NCI-H226 (cell line): ENCODE measurements at regions not wholly inside any gene's neighbourhood (a gene's known extent, or its start where the extent isn't known, plus 50 kb on each side); places are given as distances from the start of the nearest gene placed in this dataset.
"Not testable (repeated sequence)": the region's sequence is repeated elsewhere in the genome, so short reads cannot be mapped to it uniquely, and the experiment has no call there.

Experiments
- DNase-seq: peaks from one replicate; pipeline ENCODE4 v3.0.0-alpha.2; 2015

DNA sequence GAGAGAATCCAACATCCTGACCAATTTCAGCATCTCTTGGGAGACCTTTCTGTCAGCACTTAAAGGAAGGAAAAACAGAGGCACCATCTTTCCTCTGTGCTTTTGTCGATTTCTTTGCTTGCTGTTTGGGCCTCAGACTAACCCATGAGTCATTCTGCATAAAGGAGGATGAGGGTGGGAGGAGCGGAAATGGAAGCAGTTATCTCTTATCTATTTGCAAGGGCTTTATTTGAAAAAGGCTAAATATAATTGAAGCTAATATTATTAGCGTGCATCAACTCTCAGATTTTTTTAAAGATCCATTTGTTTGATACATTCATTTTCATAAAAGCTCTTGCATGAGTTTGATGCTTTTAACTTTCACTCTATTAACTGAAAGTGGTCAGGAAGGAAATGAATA, 72.9 kb downstream of the ZNF622 start:
- peak; percentile 37 for DNase-seq

DNA sequence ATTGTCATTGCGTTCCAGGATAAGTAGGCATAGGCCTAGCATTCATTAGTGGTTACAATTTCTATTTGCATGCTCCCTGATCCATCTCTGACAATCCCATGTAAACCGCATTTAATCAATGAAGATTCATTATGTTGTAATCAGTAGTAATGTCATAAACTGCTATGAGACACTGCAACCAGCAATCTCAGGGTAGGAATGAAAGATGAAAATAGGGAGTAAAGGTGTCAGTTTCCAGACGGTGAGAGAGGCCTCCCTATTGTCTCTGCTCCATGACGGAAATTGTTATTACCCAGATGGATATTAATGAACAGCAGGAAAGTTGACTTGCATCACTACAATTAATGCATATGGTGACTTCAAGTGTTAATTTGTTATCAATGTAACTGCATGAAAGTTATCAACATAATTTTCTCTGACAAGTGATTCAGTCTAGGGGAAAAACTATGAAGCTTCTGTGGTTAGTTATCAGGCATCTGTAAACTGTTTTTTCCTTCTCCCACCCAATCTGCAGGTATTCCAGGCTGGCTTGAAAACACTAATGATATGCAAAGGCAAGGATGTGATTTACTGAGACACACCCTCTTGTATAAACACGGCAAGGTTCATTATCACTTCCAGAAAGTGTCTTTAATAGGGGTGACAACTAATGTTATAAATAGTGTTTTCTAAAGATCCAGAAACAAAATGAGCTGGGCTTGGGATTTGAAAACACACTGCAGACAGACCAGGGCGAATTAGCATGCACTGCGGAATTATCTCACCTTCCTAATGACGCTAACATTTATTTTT, 73.5 kb downstream of the ZNF622 start:
- DNase-seq: no peak

DNA sequence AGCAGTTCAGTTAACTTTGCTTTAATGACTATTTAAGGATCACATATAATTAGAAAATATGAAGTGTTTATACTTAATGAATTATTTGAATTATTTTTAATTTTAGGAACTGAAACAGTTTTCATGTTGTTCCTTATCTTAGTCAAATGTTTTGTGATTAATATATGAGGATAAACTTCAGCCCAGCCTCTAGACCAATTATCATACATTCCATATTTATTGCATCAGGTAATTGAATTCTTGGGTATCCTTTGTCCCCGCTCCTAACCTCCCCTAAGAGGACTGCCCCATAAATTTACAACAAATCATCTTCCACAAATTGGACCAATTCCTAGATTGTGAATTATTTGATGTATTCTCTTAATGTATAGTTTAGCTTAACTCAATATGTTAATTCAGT, 74.8 kb downstream of the ZNF622 start:
- no peak for DNase-seq

DNA sequence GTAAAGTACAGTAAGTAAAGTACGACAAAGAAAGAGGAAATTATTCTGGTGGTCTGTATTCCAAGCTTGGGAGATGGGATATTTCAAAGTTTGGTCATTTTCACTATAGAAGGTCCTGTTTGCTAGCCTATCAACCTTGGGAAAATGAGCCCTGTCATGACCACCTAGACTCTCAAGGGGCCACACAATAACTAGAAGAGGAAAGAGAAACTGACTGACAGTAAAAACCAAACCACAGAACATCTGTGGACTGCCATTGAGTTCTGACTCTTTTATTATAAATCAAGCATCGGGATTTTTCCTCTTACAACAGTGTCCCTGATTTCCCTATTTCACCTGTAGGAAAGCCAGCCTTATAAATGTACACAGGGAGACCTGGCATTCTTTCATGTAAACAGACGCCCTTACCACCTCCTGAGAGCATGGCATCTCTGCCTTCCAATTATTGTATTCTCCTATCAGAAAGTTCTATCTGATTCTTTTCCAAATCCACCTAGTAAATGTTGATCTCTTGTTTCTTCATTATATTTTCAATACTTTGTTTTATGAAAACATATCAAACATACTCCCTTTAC, 80.0 kb downstream of the ZNF622 start:
- no peak for DNase-seq

DNA sequence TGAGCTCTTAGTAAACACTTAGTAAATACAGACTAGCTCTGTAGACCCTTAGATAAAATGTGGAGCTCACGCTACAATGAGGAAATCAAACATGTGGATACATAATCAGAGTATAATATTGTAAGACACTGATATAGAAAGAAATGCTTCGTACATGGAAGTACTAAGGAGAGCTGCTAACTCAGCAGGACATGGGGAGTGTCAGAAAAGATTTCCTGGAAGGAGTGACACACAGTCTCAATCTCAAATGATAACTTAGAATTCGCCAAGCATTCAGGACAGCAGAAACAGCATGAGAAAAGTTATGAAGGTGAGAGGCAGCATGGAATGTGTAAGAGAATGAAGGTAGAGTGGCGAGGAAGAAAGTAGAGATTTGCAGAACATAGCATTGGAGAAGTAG, 80.8 kb downstream of the ZNF622 start:
- no peak for DNase-seq

DNA sequence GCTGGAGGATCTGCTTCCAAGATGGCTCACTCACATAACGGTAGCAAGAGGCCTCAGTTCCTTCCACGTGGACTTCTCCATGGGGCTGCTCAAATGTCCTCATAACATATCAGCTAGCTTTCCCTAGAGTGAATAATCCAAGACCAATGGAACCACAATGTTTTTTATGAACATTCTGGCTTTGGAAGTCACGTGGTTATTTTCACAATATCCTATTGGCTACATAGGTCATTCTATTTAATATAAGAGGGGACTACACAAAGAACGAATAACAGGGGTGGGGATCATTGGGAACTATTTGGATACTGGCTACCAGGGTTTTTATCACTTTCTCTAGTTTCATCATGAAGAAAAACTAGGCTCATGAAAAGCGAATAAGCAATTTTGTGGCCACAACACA, 81.4 kb downstream of the ZNF622 start:
- DNase-seq: no peak

DNA sequence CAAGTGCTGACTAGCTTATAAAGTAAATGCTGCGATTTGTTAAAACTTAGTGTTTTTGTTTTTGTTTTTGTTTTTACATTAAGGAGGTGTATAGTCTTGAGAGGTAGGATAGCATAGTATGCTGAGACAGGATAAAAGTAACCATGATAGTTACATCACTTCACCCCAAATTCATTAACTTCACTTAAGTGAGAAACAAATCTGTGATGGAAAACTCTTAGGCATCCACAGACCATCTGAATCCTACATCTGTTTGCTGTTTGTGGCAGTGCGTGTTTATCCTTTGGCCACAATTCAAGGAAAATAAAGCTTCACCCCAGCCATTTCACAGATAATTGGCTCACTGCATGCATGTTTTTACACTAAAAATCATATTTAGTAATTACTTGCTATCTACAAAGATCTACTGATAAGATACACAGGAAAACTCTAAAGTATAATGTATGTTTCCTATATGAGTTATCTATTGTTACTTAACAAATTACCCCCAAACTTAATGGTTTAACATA, 82.0 kb downstream of the ZNF622 start:
- DNase-seq: no peak

DNA sequence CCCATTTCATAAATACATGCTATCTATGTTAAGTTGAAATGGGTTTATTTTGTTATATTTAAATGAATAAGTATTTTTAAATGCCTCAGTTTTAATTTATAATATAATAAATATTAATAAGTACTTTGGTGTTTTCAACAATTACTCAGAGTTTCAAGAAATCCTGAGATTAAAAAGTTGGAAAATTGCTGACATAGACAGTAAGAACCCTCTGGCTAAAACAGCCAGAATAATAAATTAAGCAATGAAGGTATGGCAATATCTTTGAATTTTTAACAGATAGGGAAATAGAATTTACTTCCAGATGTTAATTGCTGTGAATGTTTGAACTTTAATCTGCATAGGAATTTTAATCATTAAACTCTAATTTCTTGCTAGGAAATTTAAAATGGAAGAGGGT, 83.6 kb downstream of the ZNF622 start:
- no peak for DNase-seq

DNA sequence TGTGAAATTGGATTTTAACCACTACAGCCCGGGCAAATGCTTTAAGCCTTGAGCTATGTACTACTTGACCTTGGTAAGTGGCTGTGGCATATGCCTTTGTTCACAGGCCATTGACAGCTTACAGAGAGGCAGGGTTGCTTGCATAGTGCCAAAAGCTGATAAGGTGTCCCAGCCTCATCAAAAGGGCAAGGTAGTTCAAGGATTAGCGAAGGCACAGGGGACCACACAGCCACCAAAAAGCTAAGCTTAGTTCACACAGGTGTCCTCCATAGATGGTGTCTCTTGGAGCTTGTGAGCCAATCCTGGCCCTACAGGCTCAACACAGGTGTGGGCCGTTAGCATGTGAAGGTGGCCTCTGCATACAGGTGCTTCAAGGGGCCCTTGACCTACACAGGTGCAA, 86.8 kb downstream of the ZNF622 start:
- no peak for DNase-seq

DNA sequence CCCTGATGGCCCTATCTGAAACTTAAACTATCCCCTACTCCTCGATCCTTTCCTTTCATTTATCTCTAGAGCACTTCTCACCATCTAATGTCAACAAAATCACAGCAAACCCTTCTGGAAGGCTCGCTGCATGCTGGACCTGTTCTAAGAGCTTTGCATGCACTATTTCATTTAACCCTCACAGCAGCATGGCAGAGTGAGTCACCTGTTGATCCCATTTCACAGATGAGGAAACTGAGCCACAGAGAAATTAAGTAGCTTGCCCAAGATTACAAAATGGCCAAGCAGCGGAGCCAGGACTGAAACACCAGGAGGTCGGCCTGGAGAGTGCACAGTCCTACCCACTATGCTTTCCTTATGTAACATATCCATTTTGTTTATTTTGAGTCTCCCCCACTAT, 93.1 kb downstream of the ZNF622 start:
- no peak for DNase-seq

DNA sequence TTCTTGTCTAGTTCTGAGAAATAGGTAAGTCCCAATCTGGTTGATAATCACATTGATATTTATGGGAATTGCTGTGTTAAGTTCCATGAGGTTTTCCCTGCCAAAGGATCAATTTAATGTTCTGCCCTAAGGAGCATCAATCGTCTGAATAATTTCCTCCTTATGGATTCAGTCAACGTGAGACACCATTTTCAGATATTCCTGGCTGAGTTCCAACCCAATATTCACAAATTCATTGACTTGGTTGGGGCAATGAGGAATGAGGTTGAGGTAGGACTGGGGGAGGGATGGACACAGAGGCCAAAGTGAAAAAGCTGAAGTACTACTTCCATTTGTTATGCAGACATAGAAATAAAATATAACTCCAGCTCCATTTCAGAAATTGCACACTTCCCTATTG, 99.1 kb downstream of the ZNF622 start:
- DNase-seq: no peak

DNA sequence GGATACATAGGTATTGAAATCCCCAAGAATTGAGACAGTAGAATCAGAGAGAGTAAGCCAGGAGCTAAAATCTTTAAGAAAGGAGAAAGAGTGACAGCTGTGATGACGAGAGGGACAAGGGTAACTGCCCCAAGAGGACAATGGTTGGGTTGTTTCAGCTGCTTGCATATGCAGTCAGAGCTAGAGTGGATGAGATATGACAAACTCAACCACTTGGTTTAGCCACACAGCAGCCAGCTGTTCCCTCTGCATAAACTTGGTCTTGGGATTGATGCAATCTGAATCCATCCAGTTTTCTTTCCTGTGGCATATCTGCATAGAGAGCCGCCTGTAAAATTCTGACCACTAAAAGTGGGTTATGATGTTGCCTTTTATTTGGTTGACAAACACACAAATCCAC, 100.7 kb downstream of the ZNF622 start:
- no peak for DNase-seq

DNA sequence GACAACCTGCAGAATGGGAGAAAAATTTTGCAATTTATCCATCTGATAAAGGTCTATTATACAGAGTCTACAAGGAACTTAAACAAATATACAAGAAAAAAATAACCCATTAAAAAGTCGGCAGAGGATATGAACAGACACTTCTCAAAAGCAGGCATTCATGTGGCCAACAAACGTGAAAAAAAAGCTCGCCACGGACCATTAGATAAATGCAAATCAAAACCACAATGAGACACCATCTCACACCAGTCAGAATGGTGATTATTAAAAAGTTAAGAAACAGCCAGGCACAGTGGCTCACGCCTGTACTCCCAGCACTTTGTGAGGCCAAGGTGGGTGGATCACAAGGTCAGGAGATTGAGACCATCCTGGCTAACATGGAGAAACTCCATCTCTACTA, 112.2 kb downstream of the ZNF622 start:
- not testable (repeated sequence) for DNase-seq

DNA sequence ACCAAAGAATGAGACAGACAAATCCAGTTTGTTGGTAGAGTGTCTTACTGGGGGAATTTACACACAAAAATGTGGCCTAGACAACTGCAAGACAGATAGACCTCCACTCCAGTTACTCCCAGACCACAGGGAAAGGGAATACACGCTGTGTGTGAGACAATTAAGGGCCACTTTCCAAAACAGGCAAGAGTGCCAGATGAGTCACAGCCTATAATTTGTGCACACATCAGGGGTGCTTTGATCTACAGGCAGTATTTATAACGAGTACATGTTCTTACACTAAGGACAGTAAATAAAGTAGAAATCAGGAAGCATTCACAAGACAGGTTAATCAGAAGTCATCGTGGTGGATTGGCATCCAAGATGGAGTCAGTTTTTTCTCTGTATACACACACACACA, 114.8 kb downstream of the ZNF622 start:
- no peak for DNase-seq

DNA sequence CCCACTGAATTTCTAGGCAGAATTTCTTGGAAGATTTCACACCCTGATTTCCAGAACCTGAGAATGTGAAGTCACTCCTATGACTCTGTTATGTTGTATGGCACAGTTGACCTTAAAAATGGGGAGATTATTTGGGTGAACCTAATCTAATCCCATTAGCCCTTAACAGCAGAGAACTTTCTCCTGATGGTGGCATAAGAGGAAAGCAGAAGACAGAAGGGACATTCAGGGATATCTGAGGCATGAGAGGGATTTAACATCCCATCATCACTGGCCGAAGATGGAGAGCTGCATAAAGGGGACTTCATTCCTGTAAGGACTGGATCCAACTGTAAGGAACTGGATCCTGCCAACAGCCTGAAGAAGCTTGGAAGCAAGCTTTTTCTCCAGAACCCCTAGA, 119.2 kb downstream of the ZNF622 start:
- no peak for DNase-seq

DNA sequence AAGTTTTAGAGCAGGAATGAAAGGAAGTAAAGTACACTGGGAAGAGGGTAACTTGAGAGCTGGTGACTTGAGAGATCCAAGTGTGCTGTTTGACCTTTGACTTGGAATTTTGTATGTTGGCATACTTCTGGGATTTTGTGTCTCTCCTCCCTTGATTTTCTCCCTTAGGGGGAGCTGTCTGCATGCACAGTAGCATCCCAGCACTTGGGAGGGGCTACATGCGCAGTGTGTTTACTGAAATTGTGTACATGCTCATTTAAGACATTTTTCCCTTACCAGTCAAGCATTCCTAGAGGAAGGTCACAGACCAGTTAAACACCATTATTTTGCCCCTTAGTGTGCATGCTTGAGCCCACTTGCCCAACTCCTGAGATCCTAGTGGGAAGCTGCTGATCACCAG, 120.1 kb downstream of the ZNF622 start:
- DNase-seq: no peak

DNA sequence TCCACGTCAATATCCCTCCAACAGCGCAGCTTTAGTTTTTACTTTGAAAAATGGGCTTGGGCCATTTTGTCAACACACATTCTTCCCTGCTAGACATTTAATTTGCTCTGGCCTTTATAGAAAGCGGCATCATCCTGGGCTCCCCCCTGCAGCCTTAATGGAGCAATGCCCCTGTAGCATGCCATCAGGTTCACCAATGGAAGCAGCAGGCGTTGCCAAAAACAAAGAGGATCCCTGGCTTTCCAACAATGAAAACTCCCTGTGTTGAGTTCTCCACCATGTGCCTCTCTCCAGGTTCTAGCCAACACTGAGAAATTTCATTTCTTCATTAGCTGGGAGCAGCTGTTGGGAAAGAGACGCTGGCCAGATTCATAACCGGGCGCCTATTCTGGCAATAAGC, 139.5 kb downstream of the ZNF622 start:
- no peak for DNase-seq

DNA sequence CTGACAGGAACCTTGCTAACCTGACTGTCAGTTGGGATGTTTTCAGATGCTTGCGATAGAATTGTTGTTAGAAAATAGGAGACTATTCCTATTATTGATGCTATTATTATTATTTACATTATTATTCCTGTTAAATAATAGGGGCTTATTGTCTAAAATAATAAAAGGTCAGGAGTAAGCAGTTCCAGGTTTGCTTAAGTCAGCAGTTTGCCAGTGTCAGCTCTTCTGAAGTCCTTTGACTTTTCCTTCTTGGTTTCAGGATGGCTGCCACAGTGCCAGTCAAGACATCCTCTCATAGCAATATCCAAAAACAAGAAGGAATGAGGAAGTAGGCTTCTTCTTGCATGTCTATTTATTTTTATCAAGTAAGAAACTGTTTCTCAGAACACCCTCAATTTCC, 141.7 kb upstream of the MARCHF11 start:
- no peak for DNase-seq

DNA sequence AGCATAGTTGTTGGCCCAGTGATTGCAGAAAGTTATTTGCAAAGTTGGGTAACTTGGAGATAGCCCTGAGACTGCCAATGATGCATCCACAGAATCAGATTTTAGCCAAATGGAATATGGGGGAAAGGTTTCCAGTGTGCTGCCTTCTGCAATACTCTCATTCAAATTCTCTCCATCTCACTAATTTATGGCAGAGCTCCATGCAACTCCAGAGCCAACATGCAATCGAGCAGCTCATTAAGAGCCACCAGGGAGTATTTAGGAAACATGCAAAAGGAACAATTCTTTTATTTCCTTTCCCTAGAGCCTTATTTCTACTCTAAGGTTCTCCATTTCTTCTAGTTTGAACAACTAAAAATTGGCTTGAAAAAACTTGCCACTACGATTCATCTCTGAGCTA, 135.9 kb upstream of the MARCHF11 start:
- DNase-seq: no peak

DNA sequence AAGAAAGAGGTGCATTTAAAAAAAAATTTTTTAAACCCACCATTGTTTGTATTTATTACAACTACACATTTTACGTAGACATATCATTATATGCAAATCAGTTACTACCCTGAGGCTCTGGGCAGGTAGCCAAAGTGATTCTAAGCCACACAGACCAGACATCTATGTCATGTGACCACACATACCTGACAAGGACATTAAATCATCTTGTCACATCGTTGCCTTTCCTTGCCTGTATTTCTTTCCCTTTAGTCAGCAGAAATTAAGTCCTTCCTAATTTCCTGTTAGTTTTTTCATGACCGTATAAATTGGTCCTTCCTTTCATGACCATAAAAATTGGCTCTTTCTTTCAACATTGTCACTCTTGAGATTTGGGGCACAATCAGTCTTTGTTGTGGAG, 134.2 kb upstream of the MARCHF11 start:
- no peak for DNase-seq

DNA sequence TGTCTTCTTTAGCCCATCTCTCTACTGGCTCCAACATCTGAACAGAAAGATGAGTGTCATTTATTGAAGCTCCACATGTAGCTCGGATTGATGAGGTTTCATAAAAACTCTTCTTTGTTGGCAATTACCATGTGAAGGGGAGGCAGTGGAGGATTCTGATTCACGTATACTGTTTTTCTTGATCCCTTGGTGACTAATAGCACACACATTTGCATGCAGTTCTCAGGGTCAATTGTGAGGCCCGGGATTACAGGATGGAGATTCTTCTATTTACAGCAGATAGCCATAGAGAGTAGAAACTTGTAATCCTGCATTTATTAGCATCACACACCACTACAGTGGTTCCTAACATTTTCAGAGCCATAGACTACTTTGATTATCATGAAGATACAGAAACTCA, 133.2 kb upstream of the MARCHF11 start:
- DNase-seq: no peak

DNA sequence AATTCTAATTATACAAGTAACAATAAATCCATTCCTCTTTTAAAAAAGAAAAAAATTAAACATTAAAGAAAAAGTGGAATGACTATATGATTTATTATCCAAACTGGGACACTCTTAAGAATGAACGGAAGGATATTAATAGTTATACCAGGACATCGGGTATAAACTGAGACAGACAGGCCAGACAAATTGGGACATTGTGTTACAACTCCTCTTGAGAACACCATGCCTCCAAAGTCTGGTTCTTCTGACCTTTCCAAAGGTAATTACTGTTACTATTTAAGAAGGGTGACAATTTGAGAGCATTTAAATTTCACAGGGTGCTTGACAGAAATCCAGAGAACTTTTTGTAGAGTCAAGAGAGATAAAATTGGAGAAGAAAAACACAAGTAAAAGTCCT, 132.1 kb upstream of the MARCHF11 start:
- no peak for DNase-seq

DNA sequence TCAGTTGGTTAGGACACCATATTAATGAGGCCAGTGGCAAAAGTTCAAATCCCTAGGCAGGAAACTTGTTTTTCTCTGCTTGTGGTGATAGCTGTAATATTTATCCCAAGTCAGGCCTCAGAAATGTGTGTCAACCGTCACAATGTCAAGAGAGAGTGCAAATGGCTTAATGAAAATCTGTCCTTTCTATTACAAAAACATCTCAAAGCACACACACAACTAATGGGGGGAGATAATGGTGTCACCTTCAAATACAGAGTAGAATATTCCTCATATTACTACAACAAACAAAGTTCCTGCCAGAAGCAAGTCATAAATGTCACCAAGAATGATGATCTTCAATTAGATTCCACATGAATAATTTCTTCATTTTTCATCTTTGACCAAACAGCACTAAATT, 127.2 kb upstream of the MARCHF11 start:
- DNase-seq: no peak

DNA sequence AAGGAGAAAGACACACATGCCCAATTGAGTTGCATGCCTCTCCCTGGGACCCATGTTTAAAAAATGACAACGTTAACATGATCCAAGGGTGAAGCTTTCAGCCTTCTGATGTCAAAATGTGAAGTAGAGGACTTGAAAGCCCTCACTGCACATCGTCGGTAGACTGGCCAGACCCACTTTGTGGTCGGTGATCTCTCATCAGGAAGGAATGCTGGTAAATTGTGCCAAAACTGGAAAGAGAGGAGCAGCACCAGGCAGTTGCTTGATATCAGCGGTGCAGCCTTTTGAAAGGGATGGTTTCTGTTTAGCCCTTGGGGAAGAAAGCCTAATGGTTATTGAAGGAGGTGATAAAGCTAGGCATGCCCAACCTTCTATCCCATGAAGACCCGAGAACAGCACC, 125.3 kb upstream of the MARCHF11 start:
- DNase-seq: peak; percentile 45

DNA sequence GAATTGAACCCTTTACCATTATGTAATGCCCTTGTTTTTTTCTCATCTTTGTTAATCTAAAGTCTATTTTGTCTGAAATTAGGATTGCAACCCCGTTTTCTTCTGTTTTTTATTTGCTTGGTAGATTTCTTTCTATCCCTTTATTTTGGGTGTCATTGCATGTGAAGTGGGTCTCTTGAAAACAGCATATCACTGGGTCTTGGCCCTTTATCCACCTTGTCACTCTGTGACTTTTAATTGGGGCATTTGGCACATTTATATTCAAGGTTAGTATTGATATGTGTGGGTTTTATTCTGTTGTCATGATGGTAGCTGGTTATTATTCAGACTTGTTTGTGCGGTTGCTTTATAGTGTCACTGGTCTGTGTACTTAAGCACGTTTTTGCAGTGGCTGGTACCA, 117.4 kb upstream of the MARCHF11 start:
- DNase-seq: no peak
